NCI-H2171 (cell line): ENCODE measurements at regions not wholly inside any gene's neighbourhood (a gene's known extent, or its start where the extent isn't known, plus 50 kb on each side); places are given as distances from the start of the nearest gene placed in this dataset.
A peak's percentile ranks its signal among the peaks of the same experiment; 100 is the strongest.
"Not testable (repeated sequence)": the region's sequence is repeated elsewhere in the genome, so short reads cannot be mapped to it uniquely, and the experiment has no call there.

ENCODE experiments used
- DNase-seq: peaks from one replicate; lab custom pipeline; 2025; lab: John Stamatoyannopoulos, UW

DNA sequence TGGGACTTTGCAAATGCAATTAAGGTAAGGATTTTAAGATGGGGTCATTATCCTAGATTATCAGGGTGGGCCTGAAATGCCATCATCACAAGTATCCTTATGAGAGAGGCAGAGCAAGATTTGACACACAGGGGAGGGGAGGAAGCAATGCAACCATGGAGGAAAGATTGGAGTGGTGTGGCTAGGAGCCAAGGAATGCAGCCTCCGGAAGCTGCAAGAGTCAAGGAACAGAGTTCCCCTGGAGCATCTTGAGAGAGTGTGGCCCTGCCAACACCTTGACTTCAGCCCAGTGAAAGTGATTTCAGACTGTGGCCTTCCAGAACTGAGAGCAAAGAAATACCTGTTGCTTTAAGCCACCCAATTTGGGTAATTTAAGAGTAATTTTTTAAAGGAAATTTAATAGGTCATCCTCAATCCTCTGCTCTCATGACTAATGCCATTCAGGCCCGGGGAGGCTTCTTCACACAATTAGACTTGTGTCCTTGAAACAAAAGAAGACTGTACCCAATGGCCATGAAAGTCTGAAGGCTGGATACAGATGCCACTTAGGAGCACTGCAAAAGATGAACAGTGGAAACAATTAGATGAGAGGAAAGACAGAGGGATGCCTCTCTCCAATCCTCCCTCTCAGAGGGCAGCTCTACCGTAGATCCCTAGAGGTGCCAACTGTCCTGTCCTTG is 250.3 kb upstream of the ID2 start:
- DNase-seq: no peak

DNA sequence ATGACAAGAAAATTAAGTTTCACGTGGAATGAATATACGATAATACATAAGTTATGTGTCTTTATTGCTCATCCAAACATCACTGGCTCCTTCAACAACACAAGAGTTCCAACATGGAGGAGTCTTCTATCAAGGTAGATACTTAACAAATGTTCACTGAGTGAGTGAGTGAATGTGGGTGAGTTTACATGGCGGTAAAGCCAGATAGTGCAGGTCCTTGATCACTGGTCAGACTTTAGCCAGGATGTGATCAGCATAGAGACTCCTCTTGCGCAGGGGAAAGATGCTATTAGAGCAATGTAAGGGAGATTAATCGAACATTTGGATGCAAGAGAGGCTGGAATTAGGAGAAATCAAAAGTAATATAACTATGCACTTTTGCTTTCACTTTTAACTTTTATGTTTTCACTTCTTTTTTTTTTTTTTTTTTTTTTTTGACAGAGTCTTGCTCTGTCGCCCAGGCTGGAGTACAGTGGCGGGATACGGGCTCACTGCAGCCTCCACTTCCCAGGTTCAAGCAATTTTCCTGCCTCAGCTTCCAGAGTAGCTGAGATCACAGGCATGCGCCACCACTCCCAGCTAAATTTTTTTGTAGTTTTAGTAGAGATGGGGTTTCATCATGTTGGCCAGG is 249.0 kb upstream of the ID2 start:
- DNase-seq: no peak

DNA sequence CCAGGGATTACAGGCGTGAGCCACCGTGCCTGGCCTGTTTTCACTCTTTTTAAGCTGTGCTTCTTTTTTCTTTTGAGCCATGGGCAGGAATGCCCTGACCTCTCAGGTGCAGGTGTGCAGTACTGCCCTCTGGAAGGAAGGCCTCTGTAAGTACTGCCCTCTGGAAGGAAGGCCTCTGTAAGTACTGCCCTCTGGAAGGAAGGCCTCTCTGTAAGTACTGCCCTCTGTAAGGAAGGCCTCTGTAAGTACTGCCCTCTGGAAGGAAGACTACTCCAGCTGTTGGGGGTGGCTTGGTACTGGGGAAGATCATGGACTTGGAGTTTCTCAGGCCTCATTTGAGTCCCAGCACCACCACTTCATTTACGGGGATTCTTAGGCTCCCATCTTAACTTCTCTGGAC is 248.5 kb upstream of the ID2 start:
- no peak for DNase-seq

DNA sequence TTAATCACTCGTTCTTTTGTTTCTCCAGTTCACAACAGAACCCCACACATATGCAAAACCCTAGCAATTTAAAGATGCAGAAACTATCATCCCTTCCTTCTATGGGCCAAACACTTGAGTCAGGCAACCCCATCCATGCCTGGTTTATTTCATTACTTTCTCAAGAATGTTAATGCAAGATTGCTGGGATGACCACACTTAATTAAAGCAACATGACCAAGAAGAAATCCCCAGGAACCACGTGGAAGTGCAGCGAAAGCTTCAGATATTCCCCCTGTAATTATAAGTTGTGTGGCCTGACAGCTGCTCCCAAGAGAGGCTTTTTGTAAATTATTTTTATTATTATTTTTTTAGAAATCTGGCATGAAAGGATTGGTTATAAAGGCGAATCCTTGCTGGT is 246.2 kb upstream of the ID2 start:
- no peak for DNase-seq

DNA sequence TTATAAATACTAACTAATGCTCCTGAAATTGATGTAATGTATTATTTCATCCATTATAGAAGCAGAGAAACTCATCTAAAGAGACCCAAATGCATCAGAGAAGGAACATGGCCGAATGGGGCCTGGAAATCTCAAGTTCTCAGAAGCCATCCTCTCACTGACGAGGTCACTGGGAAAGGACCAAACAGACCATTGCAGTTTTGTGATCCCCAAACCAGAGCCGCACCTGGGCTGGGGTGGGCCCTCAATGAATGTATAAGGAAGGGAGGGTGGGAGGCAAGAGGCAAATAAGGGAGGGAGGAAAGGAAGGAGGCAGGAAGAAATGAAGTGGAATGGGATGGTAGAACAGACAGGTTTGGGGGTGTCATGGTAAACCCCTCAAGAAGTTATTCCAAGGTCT is 245.3 kb upstream of the ID2 start:
- no peak for DNase-seq

DNA sequence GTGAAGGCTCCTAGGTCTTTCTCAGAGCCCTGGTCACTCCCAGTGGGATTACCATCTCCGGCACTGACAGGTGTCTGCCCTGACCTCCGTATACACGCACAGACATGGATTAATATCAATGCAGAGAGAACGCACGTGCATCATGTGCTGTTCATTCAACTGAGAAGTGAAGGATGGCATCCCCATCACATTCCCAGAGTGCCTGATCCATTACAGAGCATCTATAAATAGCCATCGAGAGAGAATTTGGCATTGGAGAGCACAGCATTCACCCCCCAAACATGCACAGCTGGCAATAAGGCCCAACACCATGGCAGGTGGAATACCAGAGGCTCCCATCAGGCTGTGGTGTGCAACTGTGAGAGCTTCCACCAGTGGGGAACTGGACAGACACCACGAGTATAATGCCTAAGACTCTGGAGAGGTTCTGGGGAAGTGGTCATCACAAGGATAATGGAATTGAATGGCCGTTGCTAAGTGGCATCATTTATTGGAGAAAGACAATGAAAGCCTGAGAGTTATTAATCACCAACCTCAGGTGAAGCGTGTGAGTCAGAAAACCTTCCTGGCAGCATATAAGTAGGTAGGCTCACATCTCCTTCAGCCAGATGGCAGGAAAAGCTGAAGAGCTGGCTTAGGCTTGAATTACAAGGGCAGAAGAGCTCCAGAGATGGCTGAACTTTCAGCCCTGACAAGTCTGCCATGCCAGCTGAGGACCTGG is 244.5 kb upstream of the ID2 start:
- peak; percentile 78 for DNase-seq

DNA sequence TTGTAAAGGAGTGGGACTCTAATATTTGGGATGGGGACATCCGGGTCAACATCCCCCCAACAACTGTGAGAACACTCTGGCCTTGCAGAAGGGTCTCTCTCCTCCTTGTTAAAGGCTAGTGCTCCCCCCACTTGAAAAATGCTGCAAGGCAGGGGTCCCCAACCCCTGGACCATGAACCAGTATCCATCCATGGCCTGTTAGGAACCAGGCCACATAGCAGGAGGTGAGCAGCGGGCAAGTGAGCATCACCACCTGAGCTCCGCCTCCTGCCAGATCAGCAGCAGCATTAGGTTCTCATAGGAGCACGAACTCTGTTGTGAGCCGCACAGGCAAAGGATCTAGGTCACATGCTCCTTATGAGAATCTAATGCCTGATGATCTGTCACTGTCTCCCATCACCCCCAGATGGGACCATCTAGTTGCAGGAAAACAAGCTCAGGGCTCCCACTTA is 243.9 kb upstream of the ID2 start:
- DNase-seq: no peak

DNA sequence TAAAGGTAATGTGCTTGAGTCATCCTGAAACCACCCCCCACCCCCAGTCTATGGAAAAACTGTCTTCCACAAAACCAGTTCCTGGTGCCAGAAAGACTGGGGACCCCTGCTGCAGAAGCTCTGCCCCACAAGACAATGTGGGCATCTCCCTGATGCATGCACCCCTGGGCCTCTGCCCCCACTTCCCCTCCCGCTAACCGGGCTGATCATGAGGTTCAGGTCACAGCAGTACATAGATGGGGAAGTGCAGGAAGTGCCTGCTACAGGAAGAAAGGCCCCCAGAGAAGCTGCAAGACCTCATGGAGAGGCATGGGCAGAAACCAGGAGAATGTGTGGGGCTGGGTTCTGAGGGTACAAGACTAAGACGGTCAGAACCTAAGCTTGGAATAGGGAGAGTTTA is 243.4 kb upstream of the ID2 start:
- DNase-seq: no peak

DNA sequence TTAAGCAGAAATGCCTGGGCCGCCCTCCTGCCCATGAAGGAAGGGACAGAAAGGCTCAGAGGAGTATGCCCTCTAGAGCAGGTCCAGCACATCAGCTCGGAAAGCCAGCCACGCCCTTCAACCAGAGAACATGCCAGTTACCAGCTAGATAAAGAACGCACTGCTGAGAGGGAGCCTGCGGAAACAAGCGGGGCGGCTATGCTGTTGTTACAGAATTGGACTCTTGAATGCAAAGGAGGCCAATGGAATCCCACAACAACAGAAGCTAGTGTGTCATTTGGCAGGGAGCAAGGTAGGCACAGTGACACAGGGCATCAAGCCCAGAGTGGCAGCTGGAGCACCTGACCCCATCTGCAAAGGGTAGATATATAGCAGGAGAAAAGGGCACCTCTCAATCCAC is 242.9 kb upstream of the ID2 start:
- no peak for DNase-seq

DNA sequence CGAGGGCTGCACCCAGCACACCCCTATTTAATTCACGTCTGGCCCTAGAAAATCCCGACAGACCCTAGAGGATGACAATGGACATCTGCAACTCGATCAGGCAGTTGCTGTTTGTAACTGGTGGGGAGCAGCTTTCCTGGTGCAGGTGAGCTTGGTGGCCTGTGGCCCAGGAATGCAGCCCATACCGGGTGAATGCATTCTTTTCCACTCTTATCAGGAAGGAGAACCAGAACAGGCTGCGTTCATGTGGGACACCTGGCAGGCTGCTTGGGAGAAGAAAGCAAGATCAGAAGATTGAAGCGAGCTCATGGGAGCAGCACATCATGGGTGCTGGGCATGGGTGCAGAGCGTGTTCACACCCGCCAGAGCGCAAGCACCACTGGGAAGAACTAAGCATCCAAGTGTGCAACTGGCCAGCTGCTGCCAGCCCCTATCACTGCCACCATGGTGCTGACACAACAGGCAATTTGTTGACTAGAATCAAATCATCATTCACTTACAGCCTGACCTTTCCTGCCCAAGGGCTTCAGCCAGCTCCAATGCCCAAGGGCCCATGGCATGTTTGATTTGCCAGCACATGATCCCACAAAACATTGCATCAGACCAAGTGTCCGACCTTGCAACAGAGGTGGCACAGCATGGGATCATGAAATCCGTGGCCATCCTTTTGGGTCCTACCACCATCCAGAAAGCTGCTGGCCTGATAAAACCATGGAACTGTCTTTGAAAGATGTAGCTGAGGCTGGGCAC is 241.7 kb upstream of the ID2 start:
- DNase-seq: no peak

DNA sequence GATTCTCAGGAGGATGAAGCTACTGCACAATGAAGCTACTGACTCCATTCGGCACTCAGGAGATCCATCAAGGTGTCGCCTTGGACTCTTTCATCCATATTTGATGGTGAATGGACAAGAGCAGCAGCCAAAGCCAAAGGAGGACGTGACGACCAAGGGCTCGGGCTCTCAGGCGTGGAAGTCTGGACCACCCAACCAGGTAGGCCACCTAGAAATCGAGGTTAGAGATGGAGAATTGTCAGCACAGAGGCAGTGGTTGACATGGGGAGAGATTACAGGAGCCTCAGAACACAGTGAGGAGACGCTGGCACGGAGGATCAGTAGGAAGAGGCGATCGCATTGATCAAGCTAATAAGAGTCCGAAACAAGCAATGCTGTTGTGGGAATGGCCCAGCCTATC is 240.5 kb upstream of the ID2 start:
- no peak for DNase-seq

DNA sequence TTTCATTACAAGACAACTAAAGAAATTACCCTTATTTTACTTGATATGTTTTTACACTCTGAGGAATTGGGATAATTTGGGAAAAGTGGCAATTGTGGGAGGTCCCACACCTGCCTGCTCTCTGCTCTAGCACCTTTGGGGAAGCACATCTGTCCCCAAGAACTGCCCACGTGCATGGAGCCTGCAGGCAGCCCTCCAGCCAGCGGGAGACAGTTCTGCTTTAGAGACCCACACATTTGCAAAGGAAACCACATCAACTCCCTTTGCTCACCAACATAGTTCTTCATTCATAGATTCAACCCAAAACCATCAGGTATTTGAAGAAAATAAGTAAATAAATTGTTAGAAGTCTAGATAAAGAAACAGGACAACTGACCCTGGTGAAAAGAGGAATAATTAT is 239.9 kb upstream of the ID2 start:
- no peak for DNase-seq

DNA sequence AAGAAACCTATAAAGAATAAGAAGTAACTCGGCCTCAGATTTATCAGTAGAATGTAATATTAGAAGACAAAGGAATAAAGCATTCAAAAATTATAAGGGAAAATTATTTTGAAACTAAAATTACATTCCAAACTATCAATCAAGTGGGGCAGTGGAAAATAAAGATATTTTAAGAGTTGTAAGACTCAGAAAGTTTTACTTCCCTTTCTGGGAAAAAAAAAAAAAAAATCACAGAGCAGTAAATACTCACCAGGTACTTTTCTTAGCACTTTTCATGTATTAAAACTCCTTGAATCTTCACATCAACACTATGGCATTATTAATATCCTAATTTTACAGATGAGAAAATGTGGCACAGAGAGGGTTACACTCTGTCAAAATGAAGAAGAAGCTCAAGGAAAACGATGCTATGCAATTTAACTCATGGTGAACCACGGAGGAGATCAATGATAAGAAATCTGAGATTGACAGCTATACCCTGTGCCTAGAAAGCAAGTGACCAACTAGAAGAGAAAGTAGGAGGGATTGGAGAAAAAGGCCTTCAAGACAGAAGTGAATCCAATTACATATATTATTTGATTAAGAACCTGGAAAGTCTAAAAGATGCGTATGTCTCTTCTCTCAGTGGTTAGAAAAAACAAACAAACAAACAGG is 238.9 kb upstream of the ID2 start:
- DNase-seq: no peak

DNA sequence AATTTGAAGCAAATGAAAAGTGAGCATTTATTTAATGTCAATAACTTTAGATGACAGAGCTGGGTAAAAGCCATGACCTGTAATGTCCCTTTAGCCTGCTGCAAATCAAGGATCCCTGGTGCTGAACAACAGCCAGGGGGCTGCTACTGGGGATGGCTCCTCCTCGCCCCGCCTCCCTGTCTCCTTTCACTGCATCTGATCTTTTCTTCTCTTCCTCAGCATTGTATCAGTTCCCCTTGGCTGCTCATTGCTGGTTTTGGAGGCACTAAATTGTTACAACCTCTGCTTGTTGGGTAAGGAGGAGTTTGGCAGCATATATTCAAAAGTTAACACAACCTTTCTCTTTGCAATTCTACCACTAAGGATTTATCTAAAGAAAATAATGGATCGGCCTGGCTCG is 236.3 kb upstream of the ID2 start:
- no peak for DNase-seq

DNA sequence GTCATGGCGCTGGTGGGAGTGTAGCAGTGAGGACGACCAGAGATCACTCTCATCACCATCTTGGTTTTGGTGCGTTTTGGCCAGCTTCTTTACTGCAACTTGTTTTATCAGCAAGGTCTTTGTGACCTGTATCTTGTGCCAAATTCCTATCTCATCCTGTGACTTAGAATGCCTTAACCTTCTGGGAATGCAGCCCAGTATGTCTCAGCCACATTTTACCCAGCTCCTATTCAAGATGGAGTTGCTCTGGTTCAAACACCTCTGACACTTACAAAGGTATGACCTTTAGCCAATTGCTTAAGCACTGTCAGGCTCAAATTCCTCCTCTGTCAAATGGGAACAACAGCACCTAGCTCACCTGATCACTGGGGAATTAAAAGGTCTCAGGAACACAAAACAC is 235.1 kb upstream of the ID2 start:
- not testable (repeated sequence) for DNase-seq

DNA sequence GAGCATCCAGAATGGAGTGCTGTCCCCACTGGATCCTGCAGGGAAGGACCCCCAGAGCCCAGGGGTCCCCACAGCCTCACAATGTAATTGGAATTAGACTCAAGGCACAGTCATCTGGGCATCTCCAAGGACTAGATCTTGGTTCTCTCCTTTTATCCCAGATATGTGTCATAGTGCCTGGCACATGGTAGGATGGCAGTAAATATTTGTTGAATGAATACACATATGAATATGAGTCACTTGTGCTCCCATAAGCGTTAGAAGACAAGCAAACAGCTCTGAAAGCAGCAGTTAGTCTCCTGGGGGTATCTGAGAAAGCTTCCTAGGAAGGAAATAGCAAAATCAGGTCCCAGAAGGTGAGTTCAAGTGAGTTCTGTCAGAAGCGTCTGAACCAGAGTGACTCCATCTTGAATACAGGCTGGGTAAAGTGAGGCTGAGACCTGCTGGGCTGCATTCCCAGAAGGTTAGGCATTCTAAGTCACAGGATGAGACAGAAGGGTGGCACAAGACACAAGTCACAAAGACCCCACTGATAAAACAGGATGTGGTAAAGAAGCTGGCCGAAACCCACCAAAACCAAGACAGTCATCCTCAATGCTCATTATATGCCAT is 234.1 kb upstream of the ID2 start:
- no peak for DNase-seq

DNA sequence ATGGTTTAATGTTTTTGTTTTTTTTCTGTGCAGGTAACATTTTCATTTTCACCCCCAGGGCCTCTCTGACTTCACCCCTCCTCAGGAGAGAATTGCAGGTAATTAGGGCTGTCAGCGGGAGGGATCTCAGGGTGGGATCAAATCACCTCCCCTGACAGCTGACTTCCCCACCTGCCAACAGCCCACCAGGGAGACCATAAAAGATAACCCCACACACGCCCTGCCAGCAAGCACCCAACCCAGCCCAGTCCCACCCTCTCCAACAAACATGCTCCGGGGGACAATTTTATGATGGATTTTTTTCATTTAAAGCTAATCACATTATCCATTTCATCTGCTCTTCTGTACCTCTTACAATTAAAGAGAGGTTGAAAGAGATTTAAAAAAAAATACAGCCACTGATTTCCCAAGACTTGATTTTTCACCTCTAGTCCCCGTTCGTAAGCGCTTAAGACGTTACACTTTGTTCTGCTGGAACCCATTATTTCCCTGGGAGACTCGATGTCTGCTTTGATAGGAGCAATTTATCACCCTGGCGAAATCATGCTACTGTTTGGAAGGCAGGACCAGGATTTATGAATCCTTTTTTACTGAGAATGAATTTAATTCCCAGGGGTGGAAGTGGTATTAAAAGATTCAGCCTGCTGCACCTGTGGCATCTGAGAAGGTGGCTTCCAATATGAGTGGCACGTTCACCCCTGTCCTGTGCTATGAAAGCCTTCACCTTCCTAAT is 232.9 kb upstream of the ID2 start:
- DNase-seq: peak; percentile 75

DNA sequence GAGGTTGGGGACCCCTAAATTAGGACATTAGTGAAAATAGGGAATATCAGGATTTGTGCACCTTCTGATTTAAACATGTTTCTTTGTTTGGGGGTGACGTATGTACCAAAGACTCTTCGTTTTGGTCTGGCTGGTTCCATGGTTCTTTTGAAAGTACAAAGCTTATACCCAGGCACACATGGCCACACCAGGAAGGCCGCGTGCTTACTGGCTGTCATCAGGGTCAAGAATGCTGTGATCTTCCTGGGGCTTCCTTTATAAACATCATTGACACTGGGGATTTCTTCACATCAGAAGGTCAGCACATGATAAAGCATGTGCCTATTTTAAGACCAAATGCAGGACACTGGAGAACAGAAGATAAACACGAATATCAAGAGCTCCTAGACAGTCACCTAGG is 230.6 kb upstream of the ID2 start:
- no peak for DNase-seq

DNA sequence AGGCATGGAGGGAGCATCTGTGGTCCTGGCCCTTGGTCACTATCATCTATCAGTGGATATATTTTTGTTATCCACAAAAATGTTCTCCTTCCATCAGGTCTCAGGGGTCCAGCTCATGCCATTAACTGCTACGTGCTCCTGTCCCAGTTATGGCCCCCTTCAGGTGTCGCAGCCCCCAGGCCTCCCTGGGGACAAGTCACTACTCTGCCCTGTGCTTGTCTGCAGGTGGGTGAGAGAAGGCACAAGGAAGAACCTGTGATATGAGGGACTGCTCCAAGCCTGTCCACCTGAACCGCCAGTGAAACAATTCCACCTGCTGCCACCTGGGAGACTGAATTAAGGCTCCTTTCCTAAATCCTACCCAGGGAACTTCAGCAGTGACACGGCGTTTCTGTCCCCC is 229.6 kb upstream of the ID2 start:
- DNase-seq: no peak

DNA sequence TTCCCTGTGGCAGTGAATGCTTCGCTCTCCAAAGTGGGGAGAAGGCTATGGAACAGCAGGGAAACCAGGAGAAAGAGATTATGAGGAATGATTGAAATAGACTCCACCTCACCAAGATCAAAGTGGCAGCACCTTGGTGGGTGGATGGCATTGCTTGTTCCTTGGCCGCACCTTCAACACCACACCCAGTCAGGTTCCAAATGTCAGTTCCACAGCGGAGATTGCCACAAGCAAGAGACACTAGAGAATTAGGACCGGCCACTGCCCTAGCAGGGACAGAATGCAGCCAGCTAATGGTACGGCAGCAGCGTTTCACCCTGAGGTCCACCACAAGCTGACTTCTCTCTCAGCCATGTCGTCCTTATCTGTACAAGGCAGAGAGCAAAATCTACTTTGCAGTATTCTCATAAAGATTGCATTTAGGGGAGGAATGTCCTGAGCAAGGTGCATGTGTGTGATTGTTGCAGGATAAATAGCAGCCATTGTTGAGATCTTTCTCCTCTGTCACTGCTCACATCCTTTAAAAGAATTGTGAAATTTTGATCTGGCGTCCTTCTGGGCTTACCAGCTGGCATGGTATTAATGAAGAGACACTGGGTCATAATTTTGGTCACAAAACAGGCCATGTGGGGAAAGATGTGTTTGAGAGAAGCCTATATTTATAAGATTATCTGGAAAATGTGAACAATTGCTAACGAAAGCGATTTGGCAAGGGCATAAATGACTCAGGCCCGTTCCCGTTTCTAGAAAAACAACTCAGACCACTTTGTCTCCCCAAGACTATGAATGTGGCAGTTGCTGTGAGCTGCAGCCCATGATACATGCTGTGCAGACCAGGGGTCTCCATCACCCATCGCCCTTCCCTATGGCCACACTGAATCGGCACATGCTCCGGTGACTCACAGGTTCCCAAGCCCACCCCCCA is 228.6 kb upstream of the ID2 start:
- no peak for DNase-seq
